Effector CD8-positive, alpha-beta T cell (primary cell): ENCODE measurements at regions not wholly inside any gene's neighbourhood (a gene's known extent, or its start where the extent isn't known, plus 50 kb on each side); places are given as distances from the start of the nearest gene placed in this dataset.

Experiments used
- DNase-seq: peaks from one replicate; lab custom pipeline; 2025; lab: John Stamatoyannopoulos, UW

DNA sequence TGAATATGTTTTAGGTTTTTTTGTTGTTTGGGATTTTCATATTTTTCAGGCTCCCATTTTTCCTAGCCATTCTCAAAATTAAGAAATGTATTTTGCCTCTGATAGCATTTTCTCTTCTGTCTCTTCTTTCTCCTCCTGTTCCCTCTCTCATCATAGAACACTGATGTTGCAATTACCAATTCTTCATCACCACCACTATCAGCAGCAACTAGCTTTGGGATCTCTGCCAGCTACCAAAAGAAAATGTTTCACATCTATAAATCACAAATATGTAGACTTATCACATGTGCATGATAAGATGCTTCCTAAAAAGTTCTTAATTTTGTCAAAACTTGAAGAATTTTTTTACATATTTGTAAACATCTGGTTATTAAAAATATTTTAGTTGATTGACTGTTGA is 887.1 kb downstream of the MAT2B start:
- DNase-seq, result no peak

DNA sequence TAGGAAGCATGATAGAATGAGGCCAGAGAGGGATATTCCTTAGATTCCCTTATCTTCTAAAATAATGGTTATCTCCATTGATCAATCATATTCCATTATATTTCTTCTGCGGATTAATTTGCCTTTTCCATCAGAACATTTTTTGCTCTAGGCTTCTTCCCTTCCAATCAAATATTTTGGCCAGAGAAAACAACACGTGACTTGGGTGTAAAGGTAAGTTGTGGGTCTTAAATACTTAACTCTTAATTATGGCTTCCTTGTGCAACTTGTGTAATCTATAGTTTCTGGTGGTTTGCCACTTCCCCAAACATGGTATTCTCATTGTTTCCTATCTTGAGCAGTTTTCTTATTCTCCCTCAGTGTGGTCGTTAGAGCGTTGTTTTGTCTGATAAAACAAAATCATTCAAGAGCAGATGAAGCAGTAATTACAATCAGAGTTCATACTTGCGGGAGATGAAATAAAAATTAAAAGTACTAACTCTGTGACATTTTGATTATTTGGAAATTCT is 889.3 kb downstream of the MAT2B start:
- no peak for DNase-seq

DNA sequence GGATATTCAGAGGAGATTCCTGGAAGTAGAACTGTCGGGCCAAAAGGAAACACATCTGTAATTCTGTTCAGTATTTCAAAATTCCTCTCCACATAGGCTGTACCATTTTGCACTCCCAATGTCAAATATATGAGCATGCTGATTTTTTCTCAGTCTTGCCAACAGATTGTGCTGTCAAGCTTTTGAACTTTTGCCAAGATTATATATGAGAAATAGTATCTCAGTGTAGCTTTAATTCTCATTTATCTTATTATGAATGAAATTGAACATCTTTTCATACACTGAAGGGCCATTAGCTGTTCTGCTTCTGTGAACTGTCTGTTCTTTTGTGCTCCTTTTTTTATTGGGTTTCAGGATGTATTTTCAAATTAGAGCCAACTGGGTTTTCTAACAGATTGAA is 907.1 kb downstream of the MAT2B start:
- no peak for DNase-seq

DNA sequence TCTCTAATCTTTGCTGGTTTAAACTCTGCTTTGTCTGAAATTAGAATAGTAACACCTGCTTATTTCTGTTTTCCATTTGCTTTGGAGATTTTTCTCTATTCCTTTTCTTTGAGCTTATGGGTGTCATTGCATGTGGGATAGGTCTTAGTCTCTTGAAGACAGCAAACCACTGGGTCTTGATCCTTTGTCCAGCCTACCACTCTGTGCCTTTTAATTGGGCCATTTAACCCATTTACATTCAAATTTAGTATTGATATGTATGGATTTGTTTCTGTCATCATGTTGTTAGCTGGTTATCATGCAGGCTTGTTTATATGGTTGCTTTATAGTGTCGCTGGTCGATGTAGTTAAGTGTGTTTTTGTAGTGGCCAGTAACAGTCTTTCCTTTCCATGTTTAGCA is 914.7 kb downstream of the MAT2B start:
- no peak for DNase-seq

DNA sequence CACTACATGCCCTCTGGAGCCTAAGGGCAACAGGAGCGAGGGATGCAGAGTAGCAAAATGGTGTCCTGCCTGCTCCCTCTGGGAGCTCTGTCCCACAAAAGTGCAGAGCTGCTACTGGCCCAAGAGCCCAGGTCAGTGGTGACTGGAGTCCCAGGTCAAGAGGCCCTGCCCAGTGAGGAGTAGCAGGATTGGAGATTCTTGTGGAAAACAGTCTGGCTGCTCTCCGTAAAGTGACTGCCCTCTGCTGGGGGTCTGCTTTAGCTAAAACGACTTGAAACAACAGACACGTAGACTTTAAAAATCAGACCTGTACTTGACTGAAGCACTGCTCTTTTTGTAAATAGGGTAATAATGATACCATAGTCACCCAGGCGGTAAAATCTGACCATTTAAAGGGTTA is 917.0 kb downstream of the MAT2B start:
- no peak for DNase-seq

DNA sequence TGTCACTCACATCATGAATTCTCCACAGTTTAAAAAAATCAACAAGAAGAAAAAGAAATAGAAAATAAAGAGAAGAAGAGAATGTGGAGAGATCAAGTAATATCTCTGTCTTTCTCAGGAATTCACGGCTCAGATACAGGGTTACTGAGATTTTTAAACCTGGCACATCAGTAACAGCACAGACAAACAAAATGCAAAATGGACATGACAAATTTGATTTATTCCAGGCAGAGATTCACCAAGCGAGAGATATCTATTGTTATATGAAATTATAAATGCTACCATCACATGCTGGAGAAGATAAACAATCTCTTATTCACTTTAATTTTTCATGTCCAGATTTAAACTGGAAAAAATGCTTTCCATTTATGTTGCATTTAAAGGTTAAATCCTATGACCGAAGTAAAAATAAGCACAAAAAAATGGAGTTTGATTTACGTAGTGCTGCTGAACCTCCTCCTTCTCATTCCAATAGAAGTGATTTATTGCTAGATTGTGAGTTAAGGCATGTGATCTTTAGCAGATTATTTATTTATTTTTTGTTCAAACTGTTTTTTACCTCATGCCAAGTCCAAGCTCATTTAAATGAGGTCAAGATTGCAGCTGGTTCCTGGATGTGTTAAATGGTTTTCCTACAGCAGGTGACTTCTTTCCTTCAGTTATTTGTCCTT is 926.4 kb downstream of the MAT2B start:
- DNase-seq, result no peak

DNA sequence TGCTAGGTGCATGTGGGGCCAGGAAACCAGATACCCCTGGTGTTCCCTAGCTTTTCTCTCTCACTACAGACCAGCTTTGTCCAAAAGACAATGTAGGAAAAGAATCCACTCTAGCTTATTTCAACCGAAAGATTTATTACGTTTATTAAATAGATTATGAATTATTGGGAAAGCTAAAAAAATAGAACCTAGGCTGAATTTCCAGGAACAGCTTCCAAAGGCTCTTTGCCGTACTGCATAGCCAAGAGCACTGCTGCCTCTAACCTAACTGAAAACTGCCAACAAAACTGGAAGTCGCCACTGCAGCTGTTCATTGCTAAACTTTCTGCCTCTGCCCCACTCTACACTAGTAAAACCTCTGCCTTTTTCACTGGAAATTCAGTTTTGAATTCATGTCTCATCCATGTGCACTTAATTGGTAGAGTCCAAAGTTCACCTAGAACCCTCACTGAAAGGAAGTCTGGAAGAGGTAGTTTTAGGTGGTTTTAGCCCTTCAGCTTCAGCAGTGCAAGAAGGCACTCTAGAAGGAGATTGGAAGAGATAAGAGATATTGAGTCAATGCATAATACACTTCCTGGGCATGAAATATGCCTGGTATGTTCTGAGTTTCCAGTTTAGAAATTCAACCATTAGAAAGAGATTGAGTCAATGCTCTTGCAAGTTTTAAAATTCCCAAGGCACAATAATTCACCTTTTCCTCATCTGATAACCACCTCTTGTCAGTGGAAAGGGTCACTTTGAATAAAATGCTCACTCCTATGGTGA is 927.9 kb downstream of the MAT2B start:
- no peak for DNase-seq

DNA sequence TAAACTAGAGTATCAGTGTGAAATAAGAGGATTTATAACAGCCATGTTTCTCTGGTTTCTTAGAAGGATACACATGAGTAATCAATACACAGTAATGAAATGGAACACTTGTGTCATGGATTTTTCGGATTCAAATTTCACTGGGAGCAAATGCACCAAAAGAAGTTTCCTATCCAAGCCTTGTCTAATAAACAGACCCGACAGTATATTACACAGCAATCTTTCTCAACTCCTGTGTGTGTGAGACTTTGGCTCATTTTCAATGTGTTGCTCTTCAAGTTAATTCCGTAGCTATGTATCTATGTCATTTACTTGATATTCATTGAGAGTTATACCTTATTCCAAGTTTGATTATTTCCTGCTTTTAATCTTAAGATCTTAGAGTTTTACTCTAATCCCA is 930.2 kb downstream of the MAT2B start:
- DNase-seq, result no peak

DNA sequence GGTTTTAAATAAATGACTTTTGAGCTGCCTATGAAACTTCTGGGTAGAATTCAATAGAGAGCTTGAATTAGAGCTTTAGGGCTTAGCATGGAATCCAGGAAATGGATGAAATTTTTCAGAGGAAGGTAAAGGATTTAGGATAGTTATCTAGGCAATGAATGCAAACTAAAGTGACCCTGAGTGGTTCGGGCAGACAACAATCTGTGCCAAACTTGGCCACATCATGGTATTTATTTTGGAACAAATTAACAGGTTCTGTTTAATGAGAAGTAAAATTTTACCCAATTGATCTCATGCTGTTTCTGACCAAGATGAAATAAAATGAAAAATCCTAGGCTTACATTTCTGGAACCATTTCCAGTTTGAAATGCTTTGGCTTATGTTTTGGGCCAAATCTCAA is 934.4 kb downstream of the MAT2B start:
- no peak for DNase-seq

DNA sequence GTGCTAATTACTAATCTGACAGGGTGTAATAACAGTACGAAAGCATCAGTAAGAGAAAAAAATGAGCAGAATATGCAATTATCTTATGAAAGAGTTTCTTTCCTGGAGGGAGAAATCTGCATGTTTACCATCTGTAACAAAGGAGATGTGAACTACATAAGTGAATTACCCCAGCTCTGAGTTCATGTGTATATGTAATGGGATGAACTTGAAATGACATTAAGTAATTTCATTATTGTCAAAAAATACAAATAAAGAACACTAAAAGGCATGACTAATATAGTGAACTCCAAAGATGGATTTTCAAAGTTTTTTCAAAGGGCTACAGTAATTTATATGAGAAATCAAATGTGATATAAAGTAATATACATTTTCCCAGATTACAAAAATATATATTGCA is 944.0 kb downstream of the MAT2B start:
- DNase-seq, result no peak

DNA sequence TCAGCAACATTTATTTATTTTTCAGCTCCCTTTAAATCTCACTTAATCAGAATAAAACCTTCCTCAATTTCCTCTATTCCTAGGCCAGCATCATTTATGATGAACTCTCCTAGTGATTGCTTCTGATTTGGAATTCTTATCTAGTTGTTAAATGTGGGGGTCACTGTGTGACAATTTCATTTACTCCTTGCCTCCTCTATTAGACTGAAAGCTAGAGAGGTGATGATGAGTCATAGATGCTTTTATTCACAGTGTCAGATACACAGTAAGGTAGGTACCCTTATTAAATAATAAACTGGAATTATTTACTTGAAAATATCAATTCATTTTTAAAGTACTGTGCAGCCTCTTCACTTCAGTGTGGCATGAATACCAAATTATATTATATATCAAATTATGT is 960.6 kb downstream of the MAT2B start:
- no peak for DNase-seq

DNA sequence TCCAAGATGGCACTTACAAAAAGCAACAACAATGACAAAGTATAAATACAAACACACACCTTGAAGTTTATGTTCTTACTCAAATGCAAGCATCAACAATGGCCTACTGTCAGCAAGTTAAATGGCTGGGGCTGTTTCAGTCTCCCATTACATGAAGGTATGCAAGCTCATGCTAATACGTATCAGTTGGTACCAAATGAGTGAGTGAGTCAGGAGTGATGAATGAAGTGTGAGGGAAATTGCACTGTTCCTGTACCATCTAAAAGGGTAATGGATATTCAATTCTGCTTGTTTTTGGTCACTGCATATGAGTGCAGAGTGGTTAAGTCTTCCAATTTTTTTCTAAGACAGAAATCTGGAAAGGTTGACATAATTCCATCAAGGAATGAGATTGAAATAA is 964.9 kb downstream of the MAT2B start:
- DNase-seq, result no peak

DNA sequence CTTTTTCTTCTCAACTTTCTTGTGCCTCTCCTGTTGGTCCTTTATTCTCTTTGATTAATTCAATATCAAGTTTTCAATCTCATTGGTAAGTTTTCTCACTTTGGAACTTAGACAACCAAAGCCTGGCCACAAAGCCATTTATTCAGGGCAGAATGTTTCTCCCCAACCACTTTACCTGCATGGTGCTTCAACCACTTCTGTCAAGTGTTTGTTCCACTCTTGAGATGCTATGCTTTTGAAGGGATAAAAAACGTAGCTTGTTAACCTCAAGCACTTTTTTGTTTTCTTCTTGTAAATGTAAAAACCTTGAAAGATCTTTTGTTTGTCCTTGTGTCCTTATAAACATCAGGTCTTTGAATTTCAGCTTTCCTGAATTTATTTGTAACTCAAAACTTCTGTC is 966.7 kb downstream of the MAT2B start:
- no peak for DNase-seq

DNA sequence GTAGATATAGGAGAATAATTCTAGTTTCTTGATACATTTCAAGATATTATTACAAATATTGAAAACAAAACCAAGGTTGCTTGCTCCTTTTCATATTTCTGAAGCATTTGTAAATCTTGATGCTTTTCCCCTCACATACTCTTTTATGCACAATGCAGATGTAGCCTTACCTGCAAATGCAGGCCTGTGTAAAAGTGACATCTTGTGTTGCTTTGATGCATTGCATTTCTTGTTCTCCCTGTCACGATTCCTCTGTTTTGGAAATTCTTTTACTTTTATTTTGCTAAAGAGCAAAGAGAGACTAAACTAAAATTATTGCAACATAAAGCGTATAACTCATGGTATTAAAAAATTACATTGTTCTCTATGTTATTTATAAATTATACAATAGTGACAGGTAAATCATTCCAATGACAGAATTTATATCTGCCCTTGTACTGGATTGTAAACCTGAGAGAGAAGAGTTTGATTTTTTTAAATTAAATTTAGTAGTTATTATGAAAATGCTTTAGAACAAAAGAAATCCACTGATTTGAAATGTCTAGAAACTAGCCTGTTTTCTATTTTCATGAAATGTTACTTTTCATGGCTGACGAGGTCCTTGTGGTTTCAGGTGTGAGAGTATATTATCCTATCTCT is 970.0 kb downstream of the MAT2B start:
- DNase-seq, result no peak

DNA sequence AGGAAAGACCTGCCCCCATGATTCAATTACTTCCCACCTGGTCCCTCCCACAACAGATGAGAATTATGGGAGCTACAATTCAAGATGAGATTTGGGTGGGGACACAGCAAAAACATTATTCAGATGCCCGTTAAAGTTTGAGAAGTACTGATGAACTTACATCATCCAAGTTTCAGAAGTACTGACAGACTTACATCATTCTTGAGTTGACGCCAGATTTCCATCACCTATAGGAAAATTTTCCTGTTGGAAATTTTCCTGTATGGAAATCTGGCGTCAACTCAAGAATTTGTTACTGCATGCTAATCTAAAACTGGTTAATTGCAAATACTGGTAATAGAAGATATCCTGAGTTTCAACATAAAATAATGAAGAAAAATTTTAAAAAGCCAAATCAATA is 975.9 kb downstream of the MAT2B start:
- no peak for DNase-seq

DNA sequence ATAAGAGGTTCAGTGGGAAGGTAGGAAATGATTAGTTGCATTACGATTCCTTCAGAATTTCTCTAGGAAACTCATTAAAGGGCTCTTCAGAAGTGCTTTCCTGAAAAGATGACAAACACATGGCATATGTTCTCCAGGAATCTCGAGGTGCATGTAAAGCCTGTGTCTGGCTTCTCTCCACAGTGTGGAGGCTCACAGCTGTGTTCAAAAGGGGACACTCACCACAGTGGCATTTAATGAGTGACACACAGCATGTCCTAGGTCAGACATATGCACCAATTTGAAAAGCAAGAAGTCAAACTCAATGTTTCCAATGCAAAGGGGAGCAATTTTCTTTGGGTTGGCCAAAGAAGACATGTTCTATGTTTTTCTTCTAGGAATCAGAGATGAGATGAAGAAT is 976.9 kb downstream of the MAT2B start:
- DNase-seq, result no peak

DNA sequence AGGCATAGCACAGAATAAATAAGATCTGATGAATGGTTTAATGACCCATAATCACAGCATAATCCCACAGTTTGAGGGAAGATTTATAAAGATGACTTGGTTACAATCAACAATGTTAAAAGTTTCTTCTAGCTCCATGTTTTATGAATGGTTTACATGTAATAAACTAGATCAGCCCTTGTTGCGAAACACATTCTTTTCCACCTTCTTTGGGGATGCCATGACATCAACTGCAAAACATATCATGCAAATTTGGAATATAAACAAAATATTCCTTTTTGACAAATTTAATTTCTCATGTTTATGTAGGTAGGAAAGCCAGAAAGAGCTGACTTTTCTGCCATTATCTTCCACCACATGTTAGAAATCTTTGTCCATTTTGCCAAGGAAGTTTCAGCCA is 979.5 kb downstream of the MAT2B start:
- no peak for DNase-seq

DNA sequence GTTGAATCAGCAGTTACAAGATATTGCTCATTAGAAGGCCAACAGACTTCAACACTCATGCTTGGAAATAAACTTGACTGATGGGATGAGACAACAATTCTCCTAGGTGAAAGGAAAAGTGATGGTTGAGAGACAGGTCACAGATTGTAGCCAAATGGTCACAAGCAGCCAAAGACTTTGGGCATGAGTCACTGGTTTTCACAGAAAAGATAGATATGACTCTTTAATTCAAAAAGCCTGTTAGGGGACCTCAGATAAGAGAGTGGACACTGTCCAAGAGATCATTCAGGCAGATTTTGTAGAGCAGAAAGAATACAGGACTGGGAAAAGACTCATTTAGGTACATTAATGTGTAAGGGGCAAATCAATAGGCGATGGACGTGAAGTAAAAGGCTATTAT is 982.5 kb downstream of the MAT2B start:
- no peak for DNase-seq

DNA sequence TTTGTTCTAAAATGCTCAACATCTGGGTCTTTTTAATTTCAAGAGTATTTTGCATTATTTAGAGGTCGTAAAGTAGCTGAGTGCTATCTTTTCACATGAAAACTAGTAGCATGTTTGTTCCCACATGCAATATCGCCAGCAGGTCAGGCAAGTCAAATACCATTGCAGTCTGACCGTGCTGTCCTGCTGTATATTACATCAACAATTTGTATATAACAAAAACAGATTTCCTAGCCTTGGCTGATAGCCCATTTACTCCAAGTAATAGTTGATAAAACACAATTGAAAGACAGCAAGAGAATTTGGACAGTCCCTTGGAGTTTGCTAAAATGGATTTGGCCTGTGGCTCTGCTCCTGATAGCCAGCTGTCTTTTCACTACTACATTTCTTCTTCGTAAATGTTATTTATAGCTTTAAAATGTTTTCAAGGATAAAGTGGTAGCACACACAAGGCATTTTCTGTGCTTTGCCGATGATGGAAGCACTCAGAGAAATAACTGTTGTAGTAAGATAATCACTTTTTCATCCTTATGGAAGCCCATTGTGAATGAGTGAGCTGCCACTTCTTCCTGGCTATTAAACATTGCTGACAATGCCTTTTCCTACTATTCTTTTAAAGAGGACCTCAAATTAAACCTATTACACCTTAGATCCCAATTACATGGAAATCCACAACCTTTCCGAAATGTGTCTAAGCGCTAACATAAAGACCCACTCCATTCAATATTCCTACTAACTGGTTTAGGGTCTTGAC is 992.1 kb downstream of the MAT2B start:
- no peak for DNase-seq

DNA sequence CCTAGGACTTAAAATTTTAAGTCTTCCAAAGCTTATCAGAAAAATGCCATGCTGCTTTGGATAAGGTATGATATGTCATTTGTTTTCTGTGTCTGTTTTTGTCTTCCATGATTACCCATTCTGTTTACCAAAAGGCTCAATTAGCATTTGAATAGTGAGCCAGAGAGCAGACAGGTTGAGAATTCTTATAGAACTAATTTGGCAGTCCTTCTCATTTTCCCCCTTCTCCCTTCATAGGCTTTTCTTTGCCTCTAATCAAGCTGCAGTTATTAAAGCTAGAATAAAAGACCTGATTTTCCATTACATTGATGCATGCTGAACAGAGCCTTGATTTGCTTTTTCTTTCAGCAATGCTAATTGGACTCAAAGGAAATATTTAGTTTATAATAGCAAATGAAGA is 993.0 kb downstream of the MAT2B start:
- DNase-seq, result no peak

DNA sequence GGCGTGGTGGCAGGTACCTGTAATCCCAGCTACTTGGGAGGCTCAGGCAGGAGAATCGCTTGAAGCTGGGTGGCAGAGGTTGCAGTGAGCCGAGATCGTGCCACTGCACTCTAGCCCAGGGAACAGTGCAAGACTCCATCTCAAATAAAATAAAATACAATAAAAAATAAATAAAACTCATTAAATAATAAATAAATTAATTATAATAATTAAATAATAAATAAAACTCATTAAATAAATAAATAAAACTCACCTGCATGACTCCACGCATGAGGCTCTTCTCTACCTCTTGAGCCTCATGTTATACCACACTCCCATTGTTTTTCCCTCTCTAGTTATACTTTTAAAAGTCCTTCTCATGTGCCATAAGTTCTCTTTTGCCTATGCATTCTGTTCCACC is 995.4 kb downstream of the MAT2B start:
- DNase-seq, result no peak

DNA sequence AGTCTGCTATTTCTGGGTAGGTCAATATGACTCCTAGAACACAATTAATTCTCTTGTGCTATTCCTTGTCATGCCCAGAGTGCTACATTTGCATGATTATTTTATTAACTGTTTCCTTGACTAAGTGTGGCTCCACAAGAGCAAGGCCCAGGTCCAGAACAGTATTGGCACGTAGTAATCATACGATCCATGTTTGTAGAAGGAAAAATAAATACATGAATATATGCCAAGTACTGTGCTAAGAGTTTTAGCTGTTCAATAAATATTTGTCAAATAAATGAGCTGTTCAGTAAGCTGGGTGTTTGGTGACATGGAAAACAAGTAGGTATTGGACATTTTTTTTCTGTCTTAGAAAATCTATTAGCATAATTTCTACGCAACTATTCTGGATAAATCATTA is 995.9 kb downstream of the MAT2B start:
- no peak for DNase-seq
